ENCODE measurements at regions not wholly inside any gene's neighbourhood (a gene's known extent, or its start where the extent isn't known, plus 50 kb on each side); places are given as distances from the start of the nearest gene placed in this dataset.

- Histone ChIP-seq H3K9me3 (ENCODE audit: insufficient read depth, low read length, severe bottlenecking) (no peaks in the 10 kb centered on the region), H3K27me3 (ENCODE audit: insufficient read depth, low read length, poor library complexity) (no peaks in the 10 kb centered on the region), H3K36me3 (ENCODE audit: insufficient read depth, low read length) (no peaks in the 10 kb centered on the region), H3K4me2 (ENCODE audit: insufficient read depth, low read length) (no peak overlapping the region), H3K27ac (ENCODE audit: low read length) (no peak overlapping the region), H2AFZ (ENCODE audit: low read depth, low read length) (no peak overlapping the region), H3K4me1 (ENCODE audit: insufficient read depth, low read length) (peaks cover 11% of the 10 kb centered on the region), H3K4me3 (ENCODE audit: low read depth in 1 of 2, low read length in 2 of 2) (no peak overlapping the region), H4K20me1 (ENCODE audit: insufficient read depth, low read length) (no peaks in the 10 kb centered on the region), H3K9ac (ENCODE audit: low read depth, low read length) (no peak overlapping the region), H3K79me2 (ENCODE audit: insufficient read depth, low read length) (no peaks in the 10 kb centered on the region)
- ATAC-seq (ENCODE audit: insufficient read depth, low read depth) (no peak), DNase-seq (no peak)
- TF ChIP-seq CTCF (IDR thresholded peaks at IDR 0.05; ENCODE audit: borderline replicate concordance, extremely low read depth, low read length, poor library complexity, severe bottlenecking) (no peak), EZH2 (IDR thresholded peaks at IDR 0.05; ENCODE audit: borderline replicate concordance, low read depth, low read length, severe bottlenecking) (no peak)
Measured at GRCh38 chr6:137349856-137350830, 131.0 kb upstream of the IFNGR1 start.

- H2AFZ ChIP-seq (ENCODE audit: low read depth, low read length): no peak overlapping the region
Measured at GRCh38 chr6:137348777-137349176, 129.6 kb upstream of the IFNGR1 start.

GRCh38 chr6:137343241-137343640 lies 124.1 kb upstream of the IFNGR1 start:
- Histone ChIP-seq H4K20me1 (ENCODE audit: insufficient read depth, low read length) (no peaks in the 10 kb centered on the region), H3K4me2 (ENCODE audit: insufficient read depth, low read length) (no peak overlapping the region), H3K27me3 (ENCODE audit: insufficient read depth, low read length, poor library complexity) (no peaks in the 10 kb centered on the region), H3K9ac (ENCODE audit: low read depth, low read length) (no peak overlapping the region), H3K4me3 (ENCODE audit: low read depth in 1 of 2, low read length in 2 of 2) (no peak overlapping the region), H3K4me1 (ENCODE audit: insufficient read depth, low read length) (peaks cover 14% of the 10 kb centered on the region), H3K79me2 (ENCODE audit: insufficient read depth, low read length) (no peaks in the 10 kb centered on the region), H3K27ac (ENCODE audit: low read length) (no peak overlapping the region), H3K9me3 (ENCODE audit: insufficient read depth, low read length, severe bottlenecking) (no peaks in the 10 kb centered on the region), H3K36me3 (ENCODE audit: insufficient read depth, low read length) (no peaks in the 10 kb centered on the region), H2AFZ (ENCODE audit: low read depth, low read length) (no peak overlapping the region)
- no peak for TF ChIP-seq CTCF (IDR thresholded peaks at IDR 0.05; ENCODE audit: borderline replicate concordance, extremely low read depth, low read length, poor library complexity, severe bottlenecking)
- TF ChIP-seq EZH2 (IDR thresholded peaks at IDR 0.05; ENCODE audit: borderline replicate concordance, low read depth, low read length, severe bottlenecking): no peak
- DNase-seq (no peak), ATAC-seq (ENCODE audit: insufficient read depth, low read depth) (no peak)

More at GRCh38 chr6:137348777-137349176, 129.6 kb upstream of the IFNGR1 start:
- DNase-seq (no peak), ATAC-seq (ENCODE audit: insufficient read depth, low read depth) (no peak)
- Histone ChIP-seq H3K27me3 (ENCODE audit: insufficient read depth, low read length, poor library complexity) (no peaks in the 10 kb centered on the region), H3K9ac (ENCODE audit: low read depth, low read length) (no peak overlapping the region), H3K4me2 (ENCODE audit: insufficient read depth, low read length) (no peak overlapping the region), H3K4me1 (ENCODE audit: insufficient read depth, low read length) (peaks cover 11% of the 10 kb centered on the region), H3K9me3 (ENCODE audit: insufficient read depth, low read length, severe bottlenecking) (no peaks in the 10 kb centered on the region), H3K79me2 (ENCODE audit: insufficient read depth, low read length) (no peaks in the 10 kb centered on the region), H3K27ac (ENCODE audit: low read length) (no peak overlapping the region), H3K4me3 (ENCODE audit: low read depth in 1 of 2, low read length in 2 of 2) (no peak overlapping the region), H4K20me1 (ENCODE audit: insufficient read depth, low read length) (no peaks in the 10 kb centered on the region), H3K36me3 (ENCODE audit: insufficient read depth, low read length) (no peaks in the 10 kb centered on the region)
- TF ChIP-seq EZH2 (IDR thresholded peaks at IDR 0.05; ENCODE audit: borderline replicate concordance, low read depth, low read length, severe bottlenecking): no peak
- no peak for TF ChIP-seq CTCF (IDR thresholded peaks at IDR 0.05; ENCODE audit: borderline replicate concordance, extremely low read depth, low read length, poor library complexity, severe bottlenecking)

Data from DND-41 (cell line).